GM23338 (cell line): ENCODE measurements at regions not wholly inside any gene's neighbourhood (a gene's known extent, or its start where the extent isn't known, plus 50 kb on each side); places are given as distances from the start of the nearest gene placed in this dataset.

Experiments used
- CTCF ChIP-seq, 2 experiments: fragments of 200-600 bp in 1 of 2; sonication (generic) in 1 of 2; conservative IDR thresholded peaks; 2 replicates each; pipeline versions ENCODE4 v1.5.1 to v1.6.1; 2016 to 2017; ENCODE audit warnings: antibody characterized with exemption in 2 of 2, low read depth in 2 of 2, mild to moderate bottlenecking in 2 of 2, moderate library complexity in 1 of 2
- ETS1 ChIP-seq: IDR thresholded peaks from 2 replicates; pipeline ENCODE4 v1.6.1; 2016; ENCODE audit warnings: antibody characterized with exemption
- EZH2 ChIP-seq: fragments of 200-600 bp; sonication (generic); IDR thresholded peaks from one replicate; pipeline ENCODE4 v1.8.0; 2017; ENCODE audit warnings: antibody characterized with exemption, mild to moderate bottlenecking, low read depth; ENCODE audit not compliant: unreplicated experiment
- EZH2phosphoT487 ChIP-seq: fragments of 200-600 bp; sonication (generic); IDR thresholded peaks from one replicate; pipeline ENCODE4 v1.8.1; 2018; ENCODE audit warnings: antibody characterized with exemption; ENCODE audit not compliant: unreplicated experiment
- JUNB ChIP-seq: IDR thresholded peaks from one replicate; pipeline ENCODE4 v1.6.1; 2016; ENCODE audit warnings: antibody characterized with exemption; ENCODE audit not compliant: unreplicated experiment
- NANOG ChIP-seq: IDR thresholded peaks from 2 replicates; pipeline ENCODE4 v1.6.1; 2016; ENCODE audit warnings: antibody characterized with exemption, borderline replicate concordance
- POLR2AphosphoS5 ChIP-seq: IDR thresholded peaks from 2 replicates; pipeline ENCODE4 v1.6.1; 2016; ENCODE audit warnings: antibody characterized with exemption, low read depth
- ZNF114 ChIP-seq: fragments of 250-450 bp; sonication (Bioruptor Pico); IDR thresholded peaks from 2 replicates; pipeline ENCODE4 v1.5.0; 2020; ENCODE audit warnings: mild to moderate bottlenecking, moderate library complexity
- ZNF331 ChIP-seq: fragments of 250-450 bp; sonication (Bioruptor Pico); IDR thresholded peaks from 2 replicates; pipeline ENCODE4 v1.5.0; 2020; ENCODE audit warnings: low read depth, mild to moderate bottlenecking, moderate library complexity
- TF ChIP-seq, protein P1 (sequence below): IDR thresholded peaks from one replicate; pipeline ENCODE4 v1.6.1; 2018; ENCODE audit warnings: antibody characterized with exemption; ENCODE audit not compliant: unreplicated experiment
- TF ChIP-seq, protein P2 (sequence below): fragments of 250-450 bp; sonication (Bioruptor Pico); IDR thresholded peaks from 2 replicates; pipeline ENCODE4 v1.5.0; 2020; ENCODE audit warnings: mild to moderate bottlenecking, moderate library complexity

DNA sequence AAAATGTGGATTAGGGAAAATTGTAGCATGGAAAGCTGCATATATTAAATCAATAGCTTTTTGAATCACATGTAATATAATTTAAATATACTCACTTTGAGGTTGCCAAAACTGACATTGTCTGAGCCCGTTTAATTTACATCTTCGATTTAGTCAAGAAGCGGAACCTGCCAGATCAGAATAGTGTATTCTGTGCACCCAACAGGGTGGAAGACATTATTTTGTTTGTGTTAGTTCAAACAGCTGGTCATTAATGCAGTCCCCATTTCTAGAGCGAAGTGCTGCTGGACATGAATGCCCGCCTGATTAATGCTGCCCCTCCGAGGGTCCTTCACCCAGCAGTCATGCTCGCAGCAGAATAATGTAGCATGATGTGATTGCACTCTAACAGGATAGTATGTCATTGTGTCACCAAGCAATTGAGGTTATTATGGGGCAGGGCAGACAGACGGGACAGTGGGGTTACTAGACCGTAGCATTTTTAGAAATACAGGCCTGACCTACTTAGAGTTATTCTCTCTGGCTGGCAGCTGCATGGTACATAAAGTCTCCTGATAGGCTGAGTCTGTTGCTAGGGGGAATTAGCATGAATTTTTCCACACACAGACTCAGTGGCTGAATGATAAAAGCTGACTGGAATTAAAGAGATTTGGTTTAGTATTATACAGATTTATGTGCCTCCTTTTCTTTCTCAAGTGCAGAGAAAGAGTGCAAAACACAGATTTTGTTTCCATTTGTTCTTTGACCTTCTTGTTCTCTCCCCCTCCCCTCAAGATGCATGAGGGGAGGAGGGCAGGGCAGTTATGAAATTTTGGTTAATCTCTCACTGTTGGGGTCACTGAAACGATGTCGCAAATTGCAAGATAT, 147.1 kb downstream of the PRL start:
- TF ChIP-seq CTCF (conservative IDR thresholded peaks at IDR 0.05; ENCODE audit: low read depth in 2 of 2) = no peak
- no peak for TF ChIP-seq POLR2AphosphoS5
- TF ChIP-seq EZH2 = no peak
- TF ChIP-seq EZH2phosphoT487 = no peak
- TF ChIP-seq, protein P1, sequence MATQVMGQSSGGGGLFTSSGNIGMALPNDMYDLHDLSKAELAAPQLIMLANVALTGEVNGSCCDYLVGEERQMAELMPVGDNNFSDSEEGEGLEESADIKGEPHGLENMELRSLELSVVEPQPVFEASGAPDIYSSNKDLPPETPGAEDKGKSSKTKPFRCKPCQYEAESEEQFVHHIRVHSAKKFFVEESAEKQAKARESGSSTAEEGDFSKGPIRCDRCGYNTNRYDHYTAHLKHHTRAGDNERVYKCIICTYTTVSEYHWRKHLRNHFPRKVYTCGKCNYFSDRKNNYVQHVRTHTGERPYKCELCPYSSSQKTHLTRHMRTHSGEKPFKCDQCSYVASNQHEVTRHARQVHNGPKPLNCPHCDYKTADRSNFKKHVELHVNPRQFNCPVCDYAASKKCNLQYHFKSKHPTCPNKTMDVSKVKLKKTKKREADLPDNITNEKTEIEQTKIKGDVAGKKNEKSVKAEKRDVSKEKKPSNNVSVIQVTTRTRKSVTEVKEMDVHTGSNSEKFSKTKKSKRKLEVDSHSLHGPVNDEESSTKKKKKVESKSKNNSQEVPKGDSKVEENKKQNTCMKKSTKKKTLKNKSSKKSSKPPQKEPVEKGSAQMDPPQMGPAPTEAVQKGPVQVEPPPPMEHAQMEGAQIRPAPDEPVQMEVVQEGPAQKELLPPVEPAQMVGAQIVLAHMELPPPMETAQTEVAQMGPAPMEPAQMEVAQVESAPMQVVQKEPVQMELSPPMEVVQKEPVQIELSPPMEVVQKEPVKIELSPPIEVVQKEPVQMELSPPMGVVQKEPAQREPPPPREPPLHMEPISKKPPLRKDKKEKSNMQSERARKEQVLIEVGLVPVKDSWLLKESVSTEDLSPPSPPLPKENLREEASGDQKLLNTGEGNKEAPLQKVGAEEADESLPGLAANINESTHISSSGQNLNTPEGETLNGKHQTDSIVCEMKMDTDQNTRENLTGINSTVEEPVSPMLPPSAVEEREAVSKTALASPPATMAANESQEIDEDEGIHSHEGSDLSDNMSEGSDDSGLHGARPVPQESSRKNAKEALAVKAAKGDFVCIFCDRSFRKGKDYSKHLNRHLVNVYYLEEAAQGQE = no peak
- TF ChIP-seq ZNF331 = no peak
- no peak for TF ChIP-seq ZNF114
- no peak for TF ChIP-seq JUNB
- TF ChIP-seq, protein P2, sequence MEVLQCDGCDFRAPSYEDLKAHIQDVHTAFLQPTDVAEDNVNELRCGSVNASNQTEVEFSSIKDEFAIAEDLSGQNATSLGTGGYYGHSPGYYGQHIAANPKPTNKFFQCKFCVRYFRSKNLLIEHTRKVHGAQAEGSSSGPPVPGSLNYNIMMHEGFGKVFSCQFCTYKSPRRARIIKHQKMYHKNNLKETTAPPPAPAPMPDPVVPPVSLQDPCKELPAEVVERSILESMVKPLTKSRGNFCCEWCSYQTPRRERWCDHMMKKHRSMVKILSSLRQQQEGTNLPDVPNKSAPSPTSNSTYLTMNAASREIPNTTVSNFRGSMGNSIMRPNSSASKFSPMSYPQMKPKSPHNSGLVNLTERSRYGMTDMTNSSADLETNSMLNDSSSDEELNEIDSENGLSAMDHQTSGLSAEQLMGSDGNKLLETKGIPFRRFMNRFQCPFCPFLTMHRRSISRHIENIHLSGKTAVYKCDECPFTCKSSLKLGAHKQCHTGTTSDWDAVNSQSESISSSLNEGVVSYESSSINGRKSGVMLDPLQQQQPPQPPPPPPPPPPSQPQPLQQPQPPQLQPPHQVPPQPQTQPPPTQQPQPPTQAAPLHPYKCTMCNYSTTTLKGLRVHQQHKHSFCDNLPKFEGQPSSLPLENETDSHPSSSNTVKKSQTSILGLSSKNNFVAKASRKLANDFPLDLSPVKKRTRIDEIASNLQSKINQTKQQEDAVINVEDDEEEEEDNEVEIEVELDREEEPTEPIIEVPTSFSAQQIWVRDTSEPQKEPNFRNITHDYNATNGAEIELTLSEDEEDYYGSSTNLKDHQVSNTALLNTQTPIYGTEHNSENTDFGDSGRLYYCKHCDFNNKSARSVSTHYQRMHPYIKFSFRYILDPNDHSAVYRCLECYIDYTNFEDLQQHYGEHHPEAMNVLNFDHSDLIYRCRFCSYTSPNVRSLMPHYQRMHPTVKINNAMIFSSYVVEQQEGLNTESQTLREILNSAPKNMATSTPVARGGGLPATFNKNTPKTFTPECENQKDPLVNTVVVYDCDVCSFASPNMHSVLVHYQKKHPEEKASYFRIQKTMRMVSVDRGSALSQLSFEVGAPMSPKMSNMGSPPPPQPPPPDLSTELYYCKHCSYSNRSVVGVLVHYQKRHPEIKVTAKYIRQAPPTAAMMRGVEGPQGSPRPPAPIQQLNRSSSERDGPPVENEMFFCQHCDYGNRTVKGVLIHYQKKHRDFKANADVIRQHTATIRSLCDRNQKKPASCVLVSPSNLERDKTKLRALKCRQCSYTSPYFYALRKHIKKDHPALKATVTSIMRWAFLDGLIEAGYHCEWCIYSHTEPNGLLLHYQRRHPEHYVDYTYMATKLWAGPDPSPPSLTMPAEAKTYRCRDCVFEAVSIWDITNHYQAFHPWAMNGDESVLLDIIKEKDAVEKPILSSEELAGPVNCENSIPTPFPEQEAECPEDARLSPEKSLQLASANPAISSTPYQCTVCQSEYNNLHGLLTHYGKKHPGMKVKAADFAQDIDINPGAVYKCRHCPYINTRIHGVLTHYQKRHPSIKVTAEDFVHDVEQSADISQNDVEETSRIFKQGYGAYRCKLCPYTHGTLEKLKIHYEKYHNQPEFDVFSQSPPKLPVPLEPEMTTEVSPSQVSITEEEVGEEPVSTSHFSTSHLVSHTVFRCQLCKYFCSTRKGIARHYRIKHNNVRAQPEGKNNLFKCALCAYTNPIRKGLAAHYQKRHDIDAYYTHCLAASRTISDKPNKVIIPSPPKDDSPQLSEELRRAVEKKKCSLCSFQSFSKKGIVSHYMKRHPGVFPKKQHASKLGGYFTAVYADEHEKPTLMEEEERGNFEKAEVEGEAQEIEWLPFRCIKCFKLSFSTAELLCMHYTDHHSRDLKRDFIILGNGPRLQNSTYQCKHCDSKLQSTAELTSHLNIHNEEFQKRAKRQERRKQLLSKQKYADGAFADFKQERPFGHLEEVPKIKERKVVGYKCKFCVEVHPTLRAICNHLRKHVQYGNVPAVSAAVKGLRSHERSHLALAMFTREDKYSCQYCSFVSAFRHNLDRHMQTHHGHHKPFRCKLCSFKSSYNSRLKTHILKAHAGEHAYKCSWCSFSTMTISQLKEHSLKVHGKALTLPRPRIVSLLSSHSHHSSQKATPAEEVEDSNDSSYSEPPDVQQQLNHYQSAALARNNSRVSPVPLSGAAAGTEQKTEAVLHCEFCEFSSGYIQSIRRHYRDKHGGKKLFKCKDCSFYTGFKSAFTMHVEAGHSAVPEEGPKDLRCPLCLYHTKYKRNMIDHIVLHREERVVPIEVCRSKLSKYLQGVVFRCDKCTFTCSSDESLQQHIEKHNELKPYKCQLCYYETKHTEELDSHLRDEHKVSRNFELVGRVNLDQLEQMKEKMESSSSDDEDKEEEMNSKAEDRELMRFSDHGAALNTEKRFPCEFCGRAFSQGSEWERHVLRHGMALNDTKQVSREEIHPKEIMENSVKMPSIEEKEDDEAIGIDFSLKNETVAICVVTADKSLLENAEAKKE (CRISPR knock-in tag) = no peak
- no peak for TF ChIP-seq ETS1
- TF ChIP-seq NANOG = no peak
